NCI-H1930 (cell line): ENCODE measurements at regions not wholly inside any gene's neighbourhood (a gene's known extent, or its start where the extent isn't known, plus 50 kb on each side); places are given as distances from the start of the nearest gene placed in this dataset.

Experiments used
- DNase-seq, 2 experiments: peaks; one replicate each; lab custom pipeline; 2025; lab: John Stamatoyannopoulos, UW

GRCh38 chr17:72208832-72209231, 88.0 kb downstream of the SOX9 start:
- DNase-seq: no peak

DNA sequence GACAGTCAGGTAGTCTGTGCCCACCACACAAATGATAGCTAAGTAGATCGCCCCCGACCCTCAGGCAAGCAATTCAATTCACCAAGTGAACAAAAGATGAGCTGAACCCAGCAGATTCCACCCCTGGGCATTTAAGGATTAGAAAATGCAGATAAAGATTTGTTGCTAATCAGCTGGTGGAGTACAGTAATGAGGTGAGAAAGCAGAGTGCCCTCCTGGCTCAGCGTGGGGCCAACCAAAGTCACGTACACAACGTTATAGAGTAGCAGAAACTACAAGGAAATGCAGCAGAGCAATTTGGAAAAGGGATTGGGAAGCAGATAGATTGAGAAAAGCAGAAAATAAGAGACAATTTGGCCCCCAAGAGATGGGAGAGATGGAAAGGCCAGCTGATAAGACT, 91.2 kb downstream of the SOX9 start:
- no peak for DNase-seq

- DNase-seq: no peak
Measured at GRCh38 chr17:72215490-72215889, 94.7 kb downstream of the SOX9 start.

- DNase-seq: no peak
Measured at GRCh38 chr17:72215928-72216327, 95.1 kb downstream of the SOX9 start.

- no peak for DNase-seq
Measured at GRCh38 chr17:72219137-72219823, 98.5 kb downstream of the SOX9 start.

GRCh38 chr17:72219824-72220493, 99.1 kb downstream of the SOX9 start:
- no peak for DNase-seq

- DNase-seq: no peak
Measured at GRCh38 chr17:72222661-72223380, 102.0 kb downstream of the SOX9 start.

- no peak for DNase-seq
Measured at GRCh38 chr17:72223866-72224291, 103.1 kb downstream of the SOX9 start.

GRCh38 chr17:72226322-72226721, 105.5 kb downstream of the SOX9 start:
- DNase-seq: no peak

- no peak for DNase-seq
Measured at GRCh38 chr17:72233986-72234385, 113.2 kb downstream of the SOX9 start.

DNA sequence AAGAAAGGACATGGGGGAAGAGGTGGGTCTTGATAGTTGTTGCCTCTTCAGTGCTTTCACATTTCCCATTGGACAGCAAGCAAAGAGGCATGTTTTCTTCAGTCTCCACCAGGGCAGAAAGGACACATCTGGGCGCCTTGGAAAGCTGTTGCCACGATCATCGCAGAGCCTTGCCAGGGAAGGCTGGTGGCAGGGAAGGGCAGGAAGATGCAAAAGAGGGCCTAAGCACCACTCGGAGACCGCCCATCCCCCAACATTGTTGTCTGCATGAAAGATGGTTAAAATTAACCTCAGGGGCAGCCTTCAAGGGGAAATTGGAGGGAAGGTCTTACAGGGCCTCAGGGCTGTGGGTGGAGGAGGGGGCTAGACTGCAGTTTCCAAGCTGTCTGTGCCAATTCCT, 114.2 kb downstream of the SOX9 start:
- DNase-seq: no peak

DNA sequence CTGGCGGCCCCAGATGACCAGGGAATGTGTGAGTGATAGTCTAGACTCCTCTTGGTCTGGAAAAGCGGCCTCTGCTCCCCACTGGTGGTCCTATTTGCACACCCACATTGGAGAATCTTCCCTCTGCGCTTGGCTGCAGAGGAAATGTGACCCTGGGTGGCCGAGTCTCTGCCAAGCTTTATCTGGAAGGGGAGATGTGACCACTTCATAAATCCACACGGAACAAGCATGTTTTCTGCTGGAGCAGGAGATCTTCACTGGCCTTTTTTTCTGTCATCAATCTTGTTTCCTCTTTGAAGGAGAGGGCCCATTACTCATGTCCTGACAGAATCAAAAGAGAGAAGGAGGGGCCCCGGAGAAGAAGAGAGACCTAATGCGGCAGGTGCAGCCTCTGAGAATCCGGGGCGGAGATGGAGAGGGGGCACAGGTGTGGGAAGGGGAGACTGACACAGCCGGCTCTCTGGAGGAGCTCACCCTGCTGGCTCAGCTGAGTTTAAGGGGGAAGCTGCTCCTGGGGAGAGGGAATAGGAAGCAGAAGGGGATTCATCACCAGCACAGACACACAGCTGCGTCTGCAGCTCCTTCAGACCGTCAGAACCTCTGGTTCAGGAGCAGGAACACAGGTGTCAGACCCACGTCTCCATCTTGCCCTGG, 116.3 kb downstream of the SOX9 start:
- no peak for DNase-seq

DNA sequence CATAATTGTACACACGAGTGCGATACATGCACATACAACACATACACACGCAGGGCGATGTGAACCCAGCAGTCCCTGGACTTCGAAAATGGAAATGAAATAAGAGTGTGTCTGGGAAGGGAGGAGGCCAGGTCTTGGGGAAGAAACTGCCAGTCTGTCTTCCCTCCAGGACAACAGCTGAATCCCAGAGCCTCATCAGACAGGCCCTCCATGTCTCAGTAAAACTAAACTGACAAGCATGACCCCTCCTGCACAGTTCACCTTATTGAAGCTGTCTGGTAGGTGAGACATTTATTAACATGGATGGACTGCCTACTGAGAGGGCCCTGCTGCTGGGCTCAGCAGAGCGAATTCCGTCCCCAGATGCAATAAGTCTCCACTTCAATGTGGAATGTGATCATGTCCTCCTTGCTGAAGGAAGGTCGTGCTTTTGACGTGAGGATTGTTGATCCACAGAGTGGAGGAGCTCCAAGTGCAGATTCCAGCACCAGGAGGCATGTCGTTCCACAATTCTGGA, 117.4 kb downstream of the SOX9 start:
- no peak for DNase-seq

DNA sequence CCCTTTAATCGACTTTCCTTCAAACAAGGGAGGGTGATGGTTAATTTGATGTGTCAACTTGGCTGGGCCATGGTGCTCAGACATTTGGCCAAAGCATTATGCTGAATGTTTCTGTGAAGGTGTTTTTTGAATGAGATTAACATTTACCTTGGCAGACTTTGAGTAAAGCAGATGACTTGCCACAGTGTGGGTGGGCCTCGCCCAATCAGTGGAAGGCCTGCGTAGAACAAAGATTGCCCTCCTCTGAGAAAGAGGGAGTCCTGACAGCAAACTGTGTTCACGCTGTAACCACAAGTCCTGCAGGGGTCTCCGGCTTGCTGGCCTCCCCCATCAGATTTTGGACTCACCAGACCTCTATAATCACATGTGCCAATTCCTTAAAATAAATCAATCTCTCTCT, 118.7 kb downstream of the SOX9 start:
- no peak for DNase-seq

- DNase-seq: no peak
Measured at GRCh38 chr17:72240333-72240732, 119.5 kb downstream of the SOX9 start.

DNA sequence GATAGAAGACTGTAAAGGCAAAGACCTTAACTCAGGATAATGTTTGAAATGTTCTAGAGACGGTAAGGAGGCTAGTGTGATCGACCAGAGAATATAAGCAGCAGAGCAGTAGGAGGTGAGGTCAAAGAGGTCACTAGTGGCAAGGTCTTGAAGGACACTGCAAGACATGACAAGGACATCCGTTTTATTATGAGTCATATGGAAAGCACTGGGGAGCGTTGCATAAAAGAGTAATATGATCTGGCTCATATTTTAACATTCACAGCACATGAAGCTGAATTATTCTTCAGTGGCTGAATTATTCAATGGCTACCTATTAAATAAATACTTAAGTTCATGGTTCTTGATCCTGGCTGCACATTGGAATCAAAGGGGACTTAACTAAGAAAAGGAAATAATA, 123.7 kb downstream of the SOX9 start:
- no peak for DNase-seq

DNA sequence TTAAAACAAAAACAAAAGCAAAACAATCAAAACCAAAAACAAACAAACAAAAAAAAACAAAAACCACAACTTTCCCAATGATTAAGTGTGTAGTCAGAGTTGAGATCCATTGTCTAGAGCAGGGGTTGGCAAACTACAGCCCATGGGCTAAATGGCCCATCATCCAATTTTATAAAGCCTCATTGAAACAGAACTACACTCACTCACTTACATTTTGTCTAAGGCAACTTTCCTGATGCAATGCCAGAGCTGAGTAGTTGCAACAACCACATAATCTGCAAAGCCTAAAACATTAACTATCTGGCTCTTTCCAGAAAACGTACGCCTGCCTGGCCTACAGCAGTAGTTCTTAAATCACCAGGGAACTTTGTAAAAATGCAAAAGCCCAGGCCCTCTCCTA, 124.1 kb downstream of the SOX9 start:
- DNase-seq: no peak

- DNase-seq: no peak
Measured at GRCh38 chr17:72249441-72249840, 128.6 kb downstream of the SOX9 start.

DNA sequence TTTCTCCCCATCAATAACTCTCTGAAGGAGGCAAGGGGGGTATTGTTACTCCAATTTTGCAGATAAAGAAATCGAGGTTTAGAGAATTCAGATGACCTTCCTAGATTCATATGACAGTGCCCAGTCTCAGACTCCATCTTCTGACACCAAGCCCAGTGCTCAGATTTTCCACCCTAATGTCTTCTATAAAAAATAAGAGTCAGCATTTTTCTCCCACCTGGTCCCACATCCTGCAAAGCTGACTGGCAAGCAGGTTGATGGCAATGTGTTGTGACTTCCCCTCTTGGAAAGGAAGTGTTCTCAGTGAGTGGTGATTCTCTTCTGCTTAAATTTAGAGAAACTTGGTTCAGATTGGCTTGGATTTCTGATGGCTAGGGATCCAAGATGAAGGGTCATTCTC, 129.4 kb downstream of the SOX9 start:
- no peak for DNase-seq

- DNase-seq: no peak
Measured at GRCh38 chr17:72253597-72253996, 132.8 kb downstream of the SOX9 start.

GRCh38 chr17:72254808-72255449, 134.1 kb downstream of the SOX9 start:
- DNase-seq: no peak

GRCh38 chr17:72255481-72255880, 134.7 kb downstream of the SOX9 start:
- no peak for DNase-seq
